Rectal smooth muscle tissue (tissue), 1 donor: ENCODE measurements at regions not wholly inside any gene's neighbourhood (a gene's known extent, or its start where the extent isn't known, plus 50 kb on each side); places are given as distances from the start of the nearest gene placed in this dataset.

ENCODE experiments used
- H3K27ac ChIP-seq: one replicate; pipeline ENCODE4 v1.7.0; 2013; ENCODE audit warnings: low read depth, low read length, inconsistent platforms
- H3K27me3 ChIP-seq: one replicate; pipeline ENCODE4 v1.7.0; 2013; ENCODE audit warnings: low read length; ENCODE audit not compliant: control insufficient read depth, insufficient read depth
- H3K36me3 ChIP-seq: one replicate; pipeline ENCODE4 v1.7.0; 2013; ENCODE audit warnings: low read length; ENCODE audit not compliant: control insufficient read depth, insufficient read depth
- H3K4me1 ChIP-seq: one replicate; pipeline ENCODE4 v1.7.0; 2013; ENCODE audit warnings: low read length; ENCODE audit not compliant: control insufficient read depth, insufficient read depth
- H3K4me3 ChIP-seq: one replicate; pipeline ENCODE4 v1.7.0; 2013; ENCODE audit warnings: low read length
- H3K9ac ChIP-seq: one replicate; pipeline ENCODE4 v1.7.0; 2013; ENCODE audit warnings: low read length

DNA sequence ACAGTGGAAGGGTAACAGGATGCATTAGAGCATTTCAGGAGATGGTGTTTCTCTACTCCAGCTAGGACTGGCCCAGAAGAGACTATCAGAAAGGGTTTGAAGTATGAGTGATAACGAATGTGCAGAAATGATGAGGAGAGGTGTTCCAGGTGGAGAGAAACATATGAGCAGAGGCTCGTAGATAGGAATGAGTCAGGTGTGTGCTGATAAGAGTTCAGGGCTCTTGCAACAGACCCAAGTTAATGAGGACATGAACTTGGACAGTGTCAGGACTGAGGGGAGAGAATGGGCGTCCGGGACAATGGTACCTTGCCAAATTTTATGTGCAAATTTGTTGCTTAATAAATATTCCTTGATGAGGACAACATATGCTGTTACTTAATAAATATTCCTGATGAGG is 183.9 kb upstream of the NFIA start:
- Histone ChIP-seq H3K27me3 (no peaks in the 10 kb centered on the region), H3K36me3 (no peaks in the 10 kb centered on the region), H3K9ac (no peak overlapping the region), H3K4me1 (peaks cover 4% of the 10 kb centered on the region), H3K27ac (no peak overlapping the region), H3K4me3 (no peak overlapping the region)

DNA sequence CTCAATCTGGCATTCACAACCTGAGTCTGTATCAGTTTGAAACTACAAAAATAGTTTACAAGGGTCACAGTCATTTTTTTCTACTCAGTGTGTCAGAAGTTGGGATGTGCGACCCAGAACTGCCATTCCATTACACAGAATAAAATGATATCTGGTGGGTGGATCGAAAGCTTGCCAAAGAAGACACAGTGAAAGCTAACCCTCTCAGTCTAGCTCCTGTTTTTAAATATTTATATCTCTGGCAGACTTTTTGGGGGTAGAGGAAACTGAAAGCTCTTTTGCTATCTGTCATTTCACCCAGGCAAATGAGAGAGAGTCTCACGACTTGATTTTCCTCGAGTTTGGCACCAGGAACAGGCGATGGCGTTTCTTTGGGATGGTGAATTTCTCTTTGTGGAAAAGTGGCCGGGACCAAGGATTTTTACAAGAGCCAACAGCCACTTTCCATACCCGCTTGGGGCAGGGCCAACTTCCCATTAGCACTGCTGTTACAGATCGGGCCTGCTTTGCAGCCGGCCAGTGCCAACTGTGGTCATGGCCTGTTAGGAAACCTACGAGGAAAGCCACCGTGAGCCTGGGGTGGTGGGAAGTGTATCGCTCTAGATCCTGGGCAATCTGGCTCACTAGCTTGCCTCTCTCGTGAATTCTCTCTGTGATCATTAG is 185.5 kb upstream of the NFIA start:
- Histone ChIP-seq H3K27me3 (no peaks in the 10 kb centered on the region), H3K4me1 (peaks cover 3% of the 10 kb centered on the region), H3K36me3 (no peaks in the 10 kb centered on the region), H3K9ac (no peak overlapping the region), H3K27ac (no peak overlapping the region), H3K4me3 (no peak overlapping the region)

DNA sequence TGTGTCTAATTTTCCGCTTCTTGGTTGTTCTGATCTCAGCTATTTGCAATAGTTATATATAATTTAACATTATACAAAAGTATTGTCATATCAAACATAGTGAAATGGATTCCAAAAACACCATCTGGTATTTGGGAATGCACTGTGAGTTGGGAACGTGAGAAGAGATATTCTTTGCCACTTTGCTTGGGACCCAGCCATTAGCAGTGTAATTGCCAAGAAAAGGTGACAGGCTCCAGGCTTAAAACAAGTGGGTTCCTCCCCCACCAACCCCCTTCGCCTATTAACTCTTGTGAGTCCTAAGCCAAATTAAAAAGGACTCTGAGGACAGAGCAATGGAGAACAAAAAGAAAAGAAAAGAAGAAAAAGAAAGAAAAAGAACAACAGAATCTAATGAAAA is 186.7 kb upstream of the NFIA start:
- H3K4me1 ChIP-seq, result peaks cover 3% of the 10 kb centered on the region
- no peak overlapping the region for H3K4me3 ChIP-seq
- H3K9ac ChIP-seq, result no peak overlapping the region
- no peak overlapping the region for H3K27ac ChIP-seq
- H3K27me3 ChIP-seq, result no peaks in the 10 kb centered on the region
- no peaks in the 10 kb centered on the region for H3K36me3 ChIP-seq

DNA sequence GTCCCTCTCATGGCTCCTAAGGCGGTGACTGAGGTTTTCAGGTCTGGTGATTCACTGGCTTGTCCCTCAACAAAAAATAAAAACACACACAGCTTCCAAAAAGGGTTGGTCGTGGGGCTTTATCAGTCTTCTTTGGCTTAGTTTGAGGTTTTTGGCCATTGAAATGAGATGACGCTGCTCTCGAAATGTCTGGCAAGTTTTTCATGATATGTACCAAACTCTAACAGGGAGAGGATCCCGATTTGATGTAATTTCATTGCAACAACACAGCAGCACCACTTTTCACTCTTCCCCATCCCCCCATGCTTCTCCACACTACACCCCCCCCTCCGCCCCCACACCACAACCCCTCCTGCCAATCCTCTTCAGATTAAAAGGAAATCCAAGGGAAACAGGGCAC is 187.1 kb upstream of the NFIA start:
- Histone ChIP-seq H3K4me3 (no peak overlapping the region), H3K27ac (no peak overlapping the region), H3K36me3 (no peaks in the 10 kb centered on the region), H3K4me1 (peaks cover 3% of the 10 kb centered on the region), H3K27me3 (no peaks in the 10 kb centered on the region), H3K9ac (no peak overlapping the region)

DNA sequence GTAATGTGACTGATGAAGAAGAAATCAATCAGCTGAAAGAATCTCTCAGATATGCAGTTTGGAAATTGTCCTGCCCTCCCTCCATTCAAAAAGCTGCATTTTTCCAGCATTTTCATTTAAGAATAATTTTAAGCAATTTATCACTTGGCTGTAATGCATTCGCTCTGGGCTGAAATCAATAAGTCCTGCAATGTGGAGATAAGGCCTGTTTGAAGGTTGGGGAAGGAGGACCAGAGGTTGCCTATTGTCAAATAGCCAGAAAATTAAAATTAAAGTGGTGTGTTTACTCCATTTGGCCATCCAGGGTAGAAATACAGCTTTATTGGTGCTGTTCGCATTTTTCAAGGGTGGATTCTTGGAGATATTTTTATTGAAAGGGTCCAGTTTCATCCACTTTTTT is 187.6 kb upstream of the NFIA start:
- H3K36me3 ChIP-seq, result no peaks in the 10 kb centered on the region
- no peaks in the 10 kb centered on the region for H3K27me3 ChIP-seq
- no peak overlapping the region for H3K4me3 ChIP-seq
- no peak overlapping the region for H3K9ac ChIP-seq
- H3K4me1 ChIP-seq, result peaks cover 3% of the 10 kb centered on the region
- H3K27ac ChIP-seq, result no peak overlapping the region

DNA sequence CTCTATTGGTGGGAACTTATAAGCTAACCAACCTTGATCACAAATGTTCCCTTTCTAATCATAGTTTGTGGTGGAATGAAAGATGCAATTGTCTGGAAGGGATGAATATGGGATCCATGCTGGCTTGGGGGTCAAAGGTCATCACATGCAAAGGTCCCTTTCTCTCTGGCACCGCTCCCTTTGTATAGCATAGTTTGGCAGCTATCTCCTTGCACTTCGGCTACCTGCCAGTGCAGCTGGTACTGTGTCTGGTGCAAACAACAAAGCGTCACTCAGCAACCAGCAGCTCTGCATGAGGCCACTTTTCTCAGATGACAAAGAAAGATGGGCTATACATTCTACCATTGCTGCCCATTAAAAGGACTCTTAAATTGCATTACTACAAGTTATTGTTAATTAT is 188.2 kb upstream of the NFIA start:
- Histone ChIP-seq H3K4me3 (no peak overlapping the region), H3K27ac (no peak overlapping the region), H3K27me3 (no peaks in the 10 kb centered on the region), H3K9ac (no peak overlapping the region), H3K36me3 (no peaks in the 10 kb centered on the region), H3K4me1 (peaks cover 3% of the 10 kb centered on the region)

DNA sequence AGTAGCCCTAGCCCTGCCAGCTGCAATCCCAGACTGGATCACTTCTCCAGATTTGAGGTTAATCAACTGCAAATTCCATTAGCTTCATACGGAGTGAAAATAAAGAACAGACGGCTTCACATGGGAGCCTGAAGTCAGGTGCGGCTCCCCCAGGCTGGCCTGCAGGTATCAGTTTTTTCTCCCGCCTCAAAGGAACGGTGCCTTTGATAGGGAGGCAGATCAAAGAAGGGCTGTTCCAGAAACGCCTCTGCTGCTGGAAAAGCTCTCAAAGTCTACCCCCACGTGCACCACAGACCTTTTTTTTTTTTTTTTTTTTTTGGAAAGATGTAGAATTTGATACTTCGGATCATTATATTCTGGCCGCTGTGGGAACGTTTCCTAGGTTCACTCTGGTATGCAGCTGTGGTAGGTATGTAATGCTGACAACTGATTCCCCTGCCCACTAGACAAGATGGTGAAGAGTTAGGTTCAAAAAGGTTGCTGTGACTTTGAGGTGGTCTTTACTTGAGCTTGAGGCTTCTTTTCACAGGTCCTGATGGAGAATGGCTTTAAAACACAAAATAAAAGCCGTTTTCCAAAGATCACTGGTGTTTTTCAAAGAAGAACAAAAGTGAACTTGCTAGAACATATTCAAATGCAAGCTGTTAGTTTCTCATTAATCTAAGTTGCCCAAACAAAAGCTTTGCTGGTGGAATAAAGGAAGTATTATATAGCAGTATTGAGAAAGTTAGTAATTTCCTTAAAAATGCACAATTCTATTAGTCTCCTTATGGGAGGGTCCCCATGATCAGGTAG is 189.0 kb upstream of the NFIA start:
- Histone ChIP-seq H3K27me3 (no peaks in the 10 kb centered on the region), H3K4me3 (no peak overlapping the region), H3K9ac (no peak overlapping the region), H3K27ac (no peak overlapping the region), H3K36me3 (no peaks in the 10 kb centered on the region), H3K4me1 (peaks cover 3% of the 10 kb centered on the region)

DNA sequence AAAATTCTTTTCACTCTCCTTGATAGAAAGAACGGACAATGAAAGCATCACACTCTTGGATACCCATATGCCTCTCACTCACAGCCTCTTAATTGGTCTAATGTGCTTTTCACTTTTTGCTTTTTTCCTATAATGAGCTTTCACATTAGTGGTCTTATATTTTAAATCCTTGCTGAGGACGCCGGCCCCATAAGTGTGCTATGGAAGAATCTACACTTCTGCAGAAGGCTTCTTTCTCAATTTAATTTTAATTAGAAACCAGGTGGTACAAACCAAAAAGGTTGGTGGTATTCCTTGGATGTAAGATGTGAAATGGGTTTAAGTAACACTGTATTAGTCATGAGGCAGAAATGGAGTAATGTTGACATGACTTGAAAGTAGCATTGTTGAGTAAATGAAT is 190.6 kb upstream of the NFIA start:
- H3K9ac ChIP-seq, result no peak overlapping the region
- H3K4me3 ChIP-seq, result no peak overlapping the region
- H3K27me3 ChIP-seq, result no peaks in the 10 kb centered on the region
- peaks cover under 1% of the 10 kb centered on the region for H3K4me1 ChIP-seq
- no peaks in the 10 kb centered on the region for H3K36me3 ChIP-seq
- no peak overlapping the region for H3K27ac ChIP-seq

DNA sequence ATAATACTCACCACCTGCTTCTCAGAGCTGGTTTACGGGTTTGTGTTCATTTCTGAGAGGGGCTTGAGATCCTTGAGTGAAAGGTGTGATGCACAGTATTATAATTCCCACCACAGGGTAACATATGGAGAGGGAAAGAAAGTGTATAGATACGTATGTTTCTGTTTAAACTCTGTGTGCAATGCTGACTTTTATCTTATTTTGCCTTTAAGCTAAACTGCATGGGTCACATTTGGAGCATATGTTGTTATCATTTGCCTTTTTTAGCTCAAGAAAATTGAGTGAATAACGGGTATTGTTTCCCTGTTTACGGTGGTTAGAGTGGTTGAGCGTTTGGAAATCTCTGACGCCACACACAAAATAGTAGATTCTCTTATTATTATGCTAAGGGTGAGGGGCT is 191.1 kb upstream of the NFIA start:
- Histone ChIP-seq H3K9ac (no peak overlapping the region), H3K4me3 (no peak overlapping the region), H3K27ac (no peak overlapping the region), H3K27me3 (no peaks in the 10 kb centered on the region), H3K4me1 (no peaks in the 10 kb centered on the region), H3K36me3 (no peaks in the 10 kb centered on the region)

DNA sequence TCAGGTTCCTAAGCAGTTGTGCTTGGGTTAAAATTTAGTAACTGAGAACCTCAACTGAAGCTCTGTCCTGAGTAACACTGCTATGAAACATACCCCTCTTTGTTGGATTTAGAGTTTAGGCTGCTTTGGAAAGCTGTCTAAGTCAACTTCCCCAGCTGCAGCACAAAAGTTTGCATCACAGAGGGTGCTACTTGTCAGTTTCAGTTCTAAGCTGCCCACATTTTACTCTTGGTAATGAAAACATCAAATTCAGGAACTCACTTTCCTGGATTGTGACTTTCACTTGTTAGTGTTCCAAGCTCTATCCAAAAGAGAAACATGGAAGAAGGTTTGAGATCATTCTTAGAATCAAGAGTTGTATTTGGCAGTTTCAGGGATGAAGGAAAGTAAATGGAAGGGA is 191.7 kb upstream of the NFIA start:
- Histone ChIP-seq H3K4me1 (no peaks in the 10 kb centered on the region), H3K27ac (no peak overlapping the region)

DNA sequence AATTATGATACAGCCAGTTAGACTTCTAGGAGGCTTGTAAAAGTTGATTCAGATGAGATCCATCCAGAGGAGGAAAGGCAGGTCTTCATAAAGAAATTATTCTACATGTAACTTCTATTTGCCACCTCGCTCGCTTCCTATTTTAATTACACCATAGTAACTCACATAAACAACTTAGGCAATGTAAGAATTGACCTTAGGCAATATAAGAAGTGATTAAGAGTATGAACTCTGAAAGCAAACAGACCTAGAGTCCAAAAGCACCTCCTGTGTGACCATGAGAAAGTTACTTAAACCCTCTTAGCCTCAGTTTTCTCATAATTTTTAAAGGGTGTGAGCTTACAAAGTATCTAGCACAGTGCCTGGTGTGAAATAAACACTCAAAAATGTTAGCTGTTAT is 192.7 kb upstream of the NFIA start:
- no peak overlapping the region for H3K9ac ChIP-seq
- no peaks in the 10 kb centered on the region for H3K27me3 ChIP-seq
- no peaks in the 10 kb centered on the region for H3K36me3 ChIP-seq

More for the DNA sequence above, 191.7 kb upstream of the NFIA start:
- Histone ChIP-seq H3K4me3 (no peak overlapping the region), H3K27me3 (no peaks in the 10 kb centered on the region), H3K36me3 (no peaks in the 10 kb centered on the region), H3K9ac (no peak overlapping the region)

DNA sequence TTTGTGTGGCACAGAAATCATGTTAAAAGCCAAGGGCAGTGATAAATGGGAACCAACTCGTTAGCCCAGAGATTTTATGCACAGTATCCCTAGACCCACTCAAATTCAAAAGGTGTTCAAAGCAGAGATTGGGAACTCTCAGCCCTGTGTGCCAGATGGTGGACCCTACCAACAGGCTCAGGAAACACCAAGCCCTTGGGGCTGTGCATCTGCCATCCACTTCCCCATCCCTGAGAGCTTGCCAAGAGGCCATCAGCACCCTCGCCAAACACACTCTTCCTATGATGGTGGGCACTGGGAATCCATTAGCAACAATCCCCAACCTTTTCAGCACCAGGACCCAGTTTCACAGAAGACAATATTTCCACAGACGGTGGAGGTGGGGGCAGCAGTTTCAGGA is 194.2 kb upstream of the NFIA start:
- Histone ChIP-seq H3K9ac (no peak overlapping the region), H3K4me3 (no peak overlapping the region), H3K27ac (no peak overlapping the region), H3K4me1 (no peaks in the 10 kb centered on the region), H3K36me3 (no peaks in the 10 kb centered on the region), H3K27me3 (no peaks in the 10 kb centered on the region)

More for the DNA sequence above, 192.7 kb upstream of the NFIA start:
- Histone ChIP-seq H3K27ac (no peak overlapping the region), H3K4me1 (no peaks in the 10 kb centered on the region), H3K4me3 (no peak overlapping the region)

DNA sequence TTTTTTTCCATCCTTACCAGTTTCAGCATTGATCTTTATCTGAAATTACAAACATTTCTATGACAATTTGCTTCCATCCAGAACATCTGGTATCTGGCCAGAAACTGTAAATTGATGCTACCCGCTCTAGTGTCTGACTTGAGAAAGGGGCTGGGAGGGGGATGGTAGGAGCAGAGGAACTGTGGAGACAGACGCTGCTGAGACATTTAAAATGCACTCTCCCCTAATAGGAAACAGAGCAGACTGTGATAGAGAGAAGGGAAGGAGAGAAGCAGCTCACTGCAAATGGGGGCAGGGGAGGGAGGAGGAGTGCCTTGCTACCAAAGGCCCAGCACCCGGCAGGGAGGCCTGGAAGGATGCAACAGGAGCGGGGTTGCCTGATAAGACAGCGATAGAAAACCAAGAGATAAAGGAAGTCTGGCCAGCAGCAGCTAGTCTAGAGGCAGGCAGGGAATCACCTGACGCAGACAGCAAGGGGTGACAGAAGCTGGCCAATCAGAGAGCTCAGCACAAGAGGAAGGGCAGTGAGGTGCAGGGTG is 195.5 kb upstream of the NFIA start:
- Histone ChIP-seq H3K4me3 (no peak overlapping the region), H3K36me3 (no peaks in the 10 kb centered on the region), H3K9ac (no peak overlapping the region), H3K27me3 (no peaks in the 10 kb centered on the region), H3K4me1 (no peaks in the 10 kb centered on the region), H3K27ac (no peak overlapping the region)
